Subcutaneous abdominal adipose tissue (tissue), 5 donors: ENCODE measurements at regions not wholly inside any gene's neighbourhood (a gene's known extent, or its start where the extent isn't known, plus 50 kb on each side); places are given as distances from the start of the nearest gene placed in this dataset.
A peak's percentile ranks its signal among the peaks of the same experiment; 100 is the strongest.

Experiments used
- H3K27ac ChIP-seq: one replicate; pipeline ENCODE4 v1.7.0; 2013; ENCODE audit warnings: low read depth, mild to moderate bottlenecking, inconsistent platforms, low read length, moderate library complexity
- H3K27me3 ChIP-seq, 5 donors: one replicate each; pipeline ENCODE4 v1.7.0; 2013; ENCODE audit warnings: low read length in 5 of 5, inconsistent platforms in 1 of 5; ENCODE audit not compliant: control insufficient read depth in 5 of 5, insufficient read depth in 4 of 5
- H3K36me3 ChIP-seq, 5 donors: one replicate each; pipeline ENCODE4 v1.7.0; 2013; ENCODE audit warnings: low read length in 5 of 5; ENCODE audit not compliant: control insufficient read depth in 5 of 5, insufficient read depth in 5 of 5
- H3K4me1 ChIP-seq, 5 donors: one replicate each; pipeline ENCODE4 v1.7.0; 2013; ENCODE audit warnings: low read length in 5 of 5, mild to moderate bottlenecking in 3 of 5, moderate library complexity in 1 of 5; ENCODE audit not compliant: control insufficient read depth in 5 of 5, insufficient read depth in 5 of 5
- H3K4me3 ChIP-seq, 5 donors: one replicate each; pipeline ENCODE4 v1.7.0; 2013; ENCODE audit warnings: low read length in 5 of 5, low read depth in 1 of 5
- H3K9ac ChIP-seq, 5 donors: one replicate each; pipeline ENCODE4 v1.7.0; 2013; ENCODE audit warnings: low read length in 5 of 5, mild to moderate bottlenecking in 4 of 5, moderate library complexity in 3 of 5
- H3K9me3 ChIP-seq, 5 donors: one replicate each; pipeline ENCODE4 v1.7.0; 2013; ENCODE audit warnings: low read length in 5 of 5; ENCODE audit not compliant: control insufficient read depth in 5 of 5
- donor health status: healthy.
- donor health status: healthy.
- donor health status: healthy.
- donor health status: healthy.
- donor health status: healthy.

GRCh38 chr10:105988848-105989247 is 1175.7 kb downstream of the SORCS1 start:
- Histone ChIP-seq H3K27ac (no peak overlapping the region), H3K4me1 (peaks cover 0 to 12% (median 0%) of the 10 kb centered on the region in 5 donors), H3K9ac (no peak overlapping the region), H3K36me3 (no peaks in the 10 kb centered on the region), H3K4me3 (no peak overlapping the region), H3K9me3 (no peaks in the 10 kb centered on the region), H3K27me3 (peaks cover 0 to 4% (median 0%) of the 10 kb centered on the region in 5 donors)

GRCh38 chr10:105986912-105987635 is 1177.4 kb downstream of the SORCS1 start:
- peaks cover 0 to 4% (median 0%) of the 10 kb centered on the region in 5 donors for H3K27me3 ChIP-seq
- no peaks in the 10 kb centered on the region for H3K36me3 ChIP-seq
- no peaks in the 10 kb centered on the region for H3K9me3 ChIP-seq
- no peak overlapping the region for H3K9ac ChIP-seq
- no peak overlapping the region for H3K27ac ChIP-seq
- no peak overlapping the region for H3K4me3 ChIP-seq
- H3K4me1 ChIP-seq: peaks cover 0 to 12% (median 0%) of the 10 kb centered on the region in 5 donors

- Histone ChIP-seq H3K36me3 (no peaks in the 10 kb centered on the region), H3K4me1 (peaks cover 0 to 12% (median 0%) of the 10 kb centered on the region in 5 donors), H3K9ac (no peak overlapping the region), H3K9me3 (no peaks in the 10 kb centered on the region), H3K27me3 (peaks cover 0 to 4% (median 0%) of the 10 kb centered on the region in 5 donors), H3K4me3 (no peak overlapping the region), H3K27ac (no peak overlapping the region)
Observed at GRCh38 chr10:105986486-105986885, 1178.0 kb downstream of the SORCS1 start.

- no peaks in the 10 kb centered on the region for H3K4me1 ChIP-seq
- no peak overlapping the region for H3K27ac ChIP-seq
- no peak overlapping the region for H3K9ac ChIP-seq
Observed at GRCh38 chr10:105982735-105983134, 1181.8 kb downstream of the SORCS1 start.

GRCh38 chr10:105981679-105982078 is 1182.8 kb downstream of the SORCS1 start:
- H3K9me3 ChIP-seq: no peaks in the 10 kb centered on the region
- no peaks in the 10 kb centered on the region for H3K36me3 ChIP-seq
- H3K27ac ChIP-seq: no peak overlapping the region
- no peaks in the 10 kb centered on the region for H3K4me1 ChIP-seq
- no peaks in the 10 kb centered on the region for H3K27me3 ChIP-seq
- no peak overlapping the region for H3K9ac ChIP-seq
- no peak overlapping the region for H3K4me3 ChIP-seq

More at GRCh38 chr10:105982735-105983134, 1181.8 kb downstream of the SORCS1 start:
- Histone ChIP-seq H3K9me3 (no peaks in the 10 kb centered on the region), H3K27me3 (no peaks in the 10 kb centered on the region), H3K4me3 (no peak overlapping the region), H3K36me3 (no peaks in the 10 kb centered on the region)

- no peak overlapping the region for H3K27ac ChIP-seq
- peaks cover 0 to 7% (median 2%) of the 10 kb centered on the region in 5 donors for H3K4me1 ChIP-seq
- peak overlapping the region in 1 of 5 donors; percentile 53 for H3K9ac ChIP-seq
Observed at GRCh38 chr10:105974803-105975456, 1189.6 kb downstream of the SORCS1 start.

GRCh38 chr10:105973902-105974301 is 1190.6 kb downstream of the SORCS1 start:
- Histone ChIP-seq H3K9ac (no peak overlapping the region), H3K36me3 (no peaks in the 10 kb centered on the region), H3K27me3 (no peaks in the 10 kb centered on the region), H3K4me1 (peaks cover 0 to 7% (median 2%) of the 10 kb centered on the region in 5 donors), H3K4me3 (no peak overlapping the region), H3K9me3 (no peaks in the 10 kb centered on the region), H3K27ac (no peak overlapping the region)

More at GRCh38 chr10:105974803-105975456, 1189.6 kb downstream of the SORCS1 start:
- H3K27me3 ChIP-seq: no peaks in the 10 kb centered on the region
- no peaks in the 10 kb centered on the region for H3K9me3 ChIP-seq
- peak overlapping the region in 4 of 5 donors; percentile 39 to 45 (median 40) for H3K4me3 ChIP-seq
- H3K36me3 ChIP-seq: no peaks in the 10 kb centered on the region

GRCh38 chr10:105973360-105973759 is 1191.1 kb downstream of the SORCS1 start:
- H3K27me3 ChIP-seq: no peaks in the 10 kb centered on the region
- no peak overlapping the region for H3K4me3 ChIP-seq
- H3K4me1 ChIP-seq: peaks cover 0 to 7% (median 2%) of the 10 kb centered on the region in 5 donors
- H3K9me3 ChIP-seq: no peaks in the 10 kb centered on the region
- H3K36me3 ChIP-seq: no peaks in the 10 kb centered on the region
- H3K27ac ChIP-seq: no peak overlapping the region
- H3K9ac ChIP-seq: no peak overlapping the region

- Histone ChIP-seq H3K4me1 (peaks cover 0 to 7% (median 2%) of the 10 kb centered on the region in 5 donors), H3K27ac (no peak overlapping the region), H3K27me3 (peaks cover 0 to 3% (median 0%) of the 10 kb centered on the region in 5 donors), H3K9ac (no peak overlapping the region), H3K4me3 (no peak overlapping the region), H3K36me3 (no peaks in the 10 kb centered on the region), H3K9me3 (no peaks in the 10 kb centered on the region)
Observed at GRCh38 chr10:105971460-105971859, 1193.0 kb downstream of the SORCS1 start.

- Histone ChIP-seq H3K4me1 (peaks cover 0 to 4% (median 0%) of the 10 kb centered on the region in 5 donors), H3K4me3 (no peak overlapping the region), H3K9ac (no peak overlapping the region), H3K27me3 (peaks cover 0 to 3% (median 0%) of the 10 kb centered on the region in 5 donors), H3K9me3 (no peaks in the 10 kb centered on the region), H3K27ac (no peak overlapping the region), H3K36me3 (no peaks in the 10 kb centered on the region)
Observed at GRCh38 chr10:105969884-105970377, 1194.6 kb downstream of the SORCS1 start.
